ENCODE measurements at regions not wholly inside any gene's neighbourhood (a gene's known extent, or its start where the extent isn't known, plus 50 kb on each side); places are given as distances from the start of the nearest gene placed in this dataset.

DNA sequence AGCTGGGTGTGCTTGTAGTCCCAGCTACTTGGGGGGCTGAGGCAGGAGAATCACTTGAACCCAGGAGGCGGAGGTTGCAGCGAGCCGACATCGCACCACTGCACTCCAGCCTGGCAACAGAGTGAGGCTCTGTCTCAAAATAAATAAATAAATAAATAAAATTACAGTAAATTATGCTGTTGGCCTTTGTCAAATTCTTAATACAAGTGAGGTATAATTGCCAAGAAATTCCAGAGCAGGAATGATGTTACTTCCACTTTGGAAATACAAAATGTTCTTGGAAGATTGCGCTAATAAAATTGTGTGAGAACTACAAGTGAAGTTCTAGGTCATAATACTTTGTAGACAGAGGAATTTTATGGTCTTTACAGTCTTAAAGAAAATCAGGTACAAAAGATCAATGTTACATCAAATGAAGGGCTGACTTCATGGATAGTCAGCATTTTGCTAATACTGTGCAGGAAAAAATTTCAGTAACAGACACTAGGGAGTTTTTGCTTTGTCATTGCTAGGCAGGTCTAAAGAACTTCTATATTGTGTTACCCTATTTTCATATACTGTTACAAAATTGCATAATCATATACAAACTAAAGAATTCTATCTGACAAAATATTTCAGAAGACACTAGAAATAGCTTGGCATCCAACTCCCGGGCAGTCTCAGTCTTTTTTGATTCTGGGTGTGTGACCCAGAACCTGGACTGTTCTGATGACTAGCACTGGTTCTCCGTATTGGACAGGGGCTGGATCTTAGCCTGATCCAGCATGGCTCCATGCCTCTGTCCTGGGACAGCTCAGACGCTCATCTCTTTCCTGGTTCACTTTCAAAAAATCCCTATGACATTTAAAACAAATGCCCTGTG, 76.0 kb upstream of the STK17B start:
- no peak for TF ChIP-seq EZH2 (IDR thresholded peaks at IDR 0.05; ENCODE audit: insufficient read depth, low read length)
- TF ChIP-seq, protein P1, sequence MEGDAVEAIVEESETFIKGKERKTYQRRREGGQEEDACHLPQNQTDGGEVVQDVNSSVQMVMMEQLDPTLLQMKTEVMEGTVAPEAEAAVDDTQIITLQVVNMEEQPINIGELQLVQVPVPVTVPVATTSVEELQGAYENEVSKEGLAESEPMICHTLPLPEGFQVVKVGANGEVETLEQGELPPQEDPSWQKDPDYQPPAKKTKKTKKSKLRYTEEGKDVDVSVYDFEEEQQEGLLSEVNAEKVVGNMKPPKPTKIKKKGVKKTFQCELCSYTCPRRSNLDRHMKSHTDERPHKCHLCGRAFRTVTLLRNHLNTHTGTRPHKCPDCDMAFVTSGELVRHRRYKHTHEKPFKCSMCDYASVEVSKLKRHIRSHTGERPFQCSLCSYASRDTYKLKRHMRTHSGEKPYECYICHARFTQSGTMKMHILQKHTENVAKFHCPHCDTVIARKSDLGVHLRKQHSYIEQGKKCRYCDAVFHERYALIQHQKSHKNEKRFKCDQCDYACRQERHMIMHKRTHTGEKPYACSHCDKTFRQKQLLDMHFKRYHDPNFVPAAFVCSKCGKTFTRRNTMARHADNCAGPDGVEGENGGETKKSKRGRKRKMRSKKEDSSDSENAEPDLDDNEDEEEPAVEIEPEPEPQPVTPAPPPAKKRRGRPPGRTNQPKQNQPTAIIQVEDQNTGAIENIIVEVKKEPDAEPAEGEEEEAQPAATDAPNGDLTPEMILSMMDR (IDR thresholded peaks at IDR 0.05; ENCODE audit: insufficient read depth, low read depth, low read length): no peak
